PC-9 (cell line): ENCODE measurements at regions not wholly inside any gene's neighbourhood (a gene's known extent, or its start where the extent isn't known, plus 50 kb on each side); places are given as distances from the start of the nearest gene placed in this dataset.

Source experiments
- BruUV-seq: library from RNA; stranded (reverse); fragments of 400-500 nt; replicated peaks from 2 replicates; lab custom pipeline; 2021; lab: Mats Ljungman, UMichigan
- CTCF ChIA-PET: fragments of 300-600 bp; sonication (Branson Sonifier 250); formaldehyde crosslinking; loops from one replicate; lab custom pipeline; 2022; ENCODE audit warnings: antibody characterized with exemption; lab: Charles Lee
- POLR2A ChIA-PET: fragments of 300-600 bp; sonication (Branson Sonifier 250); formaldehyde crosslinking; loops from one replicate; lab custom pipeline; 2022; ENCODE audit warnings: antibody characterized with exemption; ENCODE audit not compliant: unreplicated experiment; lab: Charles Lee
- DNase-seq, 2 experiments: peaks; one replicate each; pipeline versions ENCODE4 v3.0.0 to v3.0.0-alpha.2; 2015 to 2022; ENCODE audit warnings: mixed read lengths in 1 of 2
- H2AFZ ChIP-seq: fragments of 200-600 bp; sonication (generic); 2 replicates; pipeline ENCODE4 v1.8.1; 2017; ENCODE audit warnings: antibody characterized with exemption
- H3F3A ChIP-seq: fragments of 200-600 bp; sonication (generic); 2 replicates; pipeline ENCODE4 v1.8.1; 2017; ENCODE audit warnings: antibody characterized with exemption, mild to moderate bottlenecking, low read depth; ENCODE audit not compliant: insufficient read depth
- H3K27ac ChIP-seq: fragments of 200-600 bp; sonication (generic); 2 replicates; pipeline ENCODE4 v1.6.1; 2016; ENCODE audit warnings: mixed run types
- H3K27me3 ChIP-seq: fragments of 200-600 bp; sonication (generic); 2 replicates; pipeline ENCODE4 v1.6.1; 2016; ENCODE audit warnings: low read depth, mixed run types; ENCODE audit not compliant: insufficient read depth
- H3K36me3 ChIP-seq: fragments of 200-600 bp; sonication (generic); 2 replicates; pipeline ENCODE4 v1.6.1; 2016; ENCODE audit warnings: low read depth, mixed run types
- H3K4me1 ChIP-seq: fragments of 200-600 bp; sonication (generic); replicated peaks from 2 replicates; pipeline ENCODE4 v1.6.1; 2016; ENCODE audit warnings: mixed run types; ENCODE audit not compliant: insufficient read depth
- H3K4me2 ChIP-seq: fragments of 200-600 bp; sonication (generic); 2 replicates; pipeline ENCODE4 v1.6.1; 2017; ENCODE audit warnings: mixed run types
- H3K4me3 ChIP-seq: fragments of 200-600 bp; sonication (generic); 2 replicates; pipeline ENCODE4 v1.6.1; 2016; ENCODE audit warnings: mixed run types
- H3K79me2 ChIP-seq: fragments of 200-600 bp; sonication (generic); 2 replicates; pipeline ENCODE4 v1.6.1; 2017; ENCODE audit warnings: low read depth, mixed run types
- H3K9me2 ChIP-seq: fragments of 200-600 bp; sonication (generic); 2 replicates; pipeline ENCODE4 v1.8.1; 2017; ENCODE audit warnings: mild to moderate bottlenecking; ENCODE audit not compliant: insufficient read depth
- H3K9me3 ChIP-seq: fragments of 200-600 bp; sonication (generic); 2 replicates; pipeline ENCODE4 v1.8.1; 2016; ENCODE audit warnings: low read depth; ENCODE audit not compliant: insufficient read depth
- H4K20me1 ChIP-seq: fragments of 200-600 bp; sonication (generic); 2 replicates; pipeline ENCODE4 v1.8.1; 2017; ENCODE audit not compliant: insufficient read depth
- EZH2 ChIP-seq: fragments of 200-600 bp; sonication (generic); IDR thresholded peaks from 2 replicates; pipeline ENCODE4 v1.8.0; 2017; ENCODE audit warnings: antibody characterized with exemption, low read depth
- intact Hi-C: fragments of 100-400 bp; cut with micrococcal nuclease; formaldehyde crosslinking; loops from one replicate; pipeline ENCODE4 v1.10.0; 2022; ENCODE audit not compliant: unreplicated experiment
- TF ChIP-seq, protein P1 (sequence below): fragments of 200-600 bp; sonication (generic); conservative IDR thresholded peaks from 2 replicates; pipeline ENCODE4 v1.6.1; 2017; ENCODE audit warnings: mixed run types, antibody characterized with exemption, mild to moderate bottlenecking, moderate library complexity

DNA sequence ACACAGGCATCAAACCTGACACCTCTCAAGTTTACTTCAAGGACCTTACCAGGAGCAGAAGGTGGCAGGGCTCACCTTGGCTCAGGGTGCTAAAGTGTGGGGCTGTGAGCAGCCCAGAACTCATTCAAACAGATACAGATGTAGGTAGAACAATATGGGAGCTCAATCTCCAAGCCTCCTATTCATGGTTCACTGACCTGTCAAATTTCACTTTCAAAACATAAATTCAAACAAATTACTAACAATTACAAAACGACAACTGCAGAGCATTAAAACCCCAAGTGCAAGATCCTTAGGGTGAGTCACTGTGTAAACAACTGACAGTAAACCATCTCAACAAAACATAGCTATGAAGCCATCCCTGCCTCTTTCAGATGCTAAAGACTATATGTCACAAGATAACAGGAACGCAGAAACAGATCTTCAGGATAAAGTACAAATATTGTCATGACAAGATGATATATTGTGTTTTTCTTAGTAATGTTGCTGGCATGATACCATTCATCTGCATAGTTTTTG is 303.5 kb upstream of the ANO3 start:
- BruUV-seq = no TSS peak
- Histone ChIP-seq H4K20me1 (no peaks in the 10 kb centered on the region), H3K4me2 (no peak overlapping the region), H3F3A (no peaks in the 10 kb centered on the region), H3K27ac (no peak overlapping the region), H3K4me3 (no peak overlapping the region), H3K36me3 (no peaks in the 10 kb centered on the region), H3K9me3 (no peaks in the 10 kb centered on the region; the same call in 1 of the 2 replicates), H3K9me2 (no peaks in the 10 kb centered on the region), H3K79me2 (no peaks in the 10 kb centered on the region), H2AFZ (no peak overlapping the region), H3K27me3 (no peaks in the 10 kb centered on the region), H3K4me1 (no peaks in the 10 kb centered on the region)
- CTCF ChIA-PET = no interaction called here
- TF ChIP-seq EZH2 = no peak
- TF ChIP-seq, protein P1, sequence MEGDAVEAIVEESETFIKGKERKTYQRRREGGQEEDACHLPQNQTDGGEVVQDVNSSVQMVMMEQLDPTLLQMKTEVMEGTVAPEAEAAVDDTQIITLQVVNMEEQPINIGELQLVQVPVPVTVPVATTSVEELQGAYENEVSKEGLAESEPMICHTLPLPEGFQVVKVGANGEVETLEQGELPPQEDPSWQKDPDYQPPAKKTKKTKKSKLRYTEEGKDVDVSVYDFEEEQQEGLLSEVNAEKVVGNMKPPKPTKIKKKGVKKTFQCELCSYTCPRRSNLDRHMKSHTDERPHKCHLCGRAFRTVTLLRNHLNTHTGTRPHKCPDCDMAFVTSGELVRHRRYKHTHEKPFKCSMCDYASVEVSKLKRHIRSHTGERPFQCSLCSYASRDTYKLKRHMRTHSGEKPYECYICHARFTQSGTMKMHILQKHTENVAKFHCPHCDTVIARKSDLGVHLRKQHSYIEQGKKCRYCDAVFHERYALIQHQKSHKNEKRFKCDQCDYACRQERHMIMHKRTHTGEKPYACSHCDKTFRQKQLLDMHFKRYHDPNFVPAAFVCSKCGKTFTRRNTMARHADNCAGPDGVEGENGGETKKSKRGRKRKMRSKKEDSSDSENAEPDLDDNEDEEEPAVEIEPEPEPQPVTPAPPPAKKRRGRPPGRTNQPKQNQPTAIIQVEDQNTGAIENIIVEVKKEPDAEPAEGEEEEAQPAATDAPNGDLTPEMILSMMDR = no peak
- intact Hi-C loops = no loop called here
- POLR2A ChIA-PET = no interaction called here
- no peak for DNase-seq

DNA sequence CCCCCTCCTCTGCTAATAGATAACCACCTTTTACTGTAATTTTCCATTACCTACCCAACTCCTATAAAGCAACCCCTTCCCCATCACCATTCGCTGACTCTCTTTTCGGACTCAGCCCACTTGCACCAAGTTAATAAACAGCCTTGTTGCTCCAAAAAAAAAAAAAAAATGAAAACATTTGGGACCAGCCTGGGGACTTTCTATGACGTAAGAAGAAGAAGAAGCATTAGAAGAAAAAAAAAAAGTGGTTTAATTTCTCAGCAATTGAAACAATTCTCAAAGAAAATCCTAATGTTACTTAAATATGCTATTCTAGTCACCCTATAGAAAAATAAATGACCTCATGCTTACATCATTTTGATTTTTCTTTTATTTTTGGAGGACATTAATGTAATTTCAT is 301.5 kb upstream of the ANO3 start:
- H3K9me2 ChIP-seq = no peaks in the 10 kb centered on the region
- ChIA-PET POLR2A (no interaction called here), CTCF (no interaction called here)
- H3K27ac ChIP-seq = no peak overlapping the region
- H3K4me2 ChIP-seq = no peak overlapping the region
- H3K4me1 ChIP-seq = no peaks in the 10 kb centered on the region
- H4K20me1 ChIP-seq = no peaks in the 10 kb centered on the region
- H3K79me2 ChIP-seq = no peaks in the 10 kb centered on the region
- H3K36me3 ChIP-seq = no peaks in the 10 kb centered on the region
- no peak overlapping the region for H3K4me3 ChIP-seq
- H3K9me3 ChIP-seq = no peaks in the 10 kb centered on the region; the same call in 1 of the 2 replicates
- intact Hi-C loops = no loop called here
- TF ChIP-seq EZH2 = no peak
- TF ChIP-seq, protein P1 = no peak
- no TSS peak for BruUV-seq
- DNase-seq = no peak
- H3F3A ChIP-seq = no peaks in the 10 kb centered on the region
- no peak overlapping the region for H2AFZ ChIP-seq
- H3K27me3 ChIP-seq = no peaks in the 10 kb centered on the region

DNA sequence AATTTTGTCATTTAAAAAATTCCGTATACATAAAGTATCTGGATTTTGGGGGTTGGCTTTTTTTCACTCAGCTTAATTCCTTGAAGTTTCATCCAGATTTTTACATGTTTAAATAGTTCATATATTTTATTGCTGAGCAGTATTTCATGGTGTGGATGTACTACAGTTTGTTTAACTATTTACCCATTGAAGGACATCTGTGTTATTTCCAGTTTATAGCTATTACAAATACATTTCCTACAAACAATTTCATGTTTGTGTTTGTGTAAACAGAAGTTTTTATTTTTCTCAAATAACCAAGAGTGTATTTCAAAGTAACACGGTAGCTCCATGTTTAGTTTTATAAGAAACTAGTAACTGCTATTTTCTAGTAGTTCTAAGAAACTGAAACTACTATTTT is 299.7 kb upstream of the ANO3 start:
- no TSS peak for BruUV-seq
- no peaks in the 10 kb centered on the region for H3F3A ChIP-seq
- H3K27me3 ChIP-seq = no peaks in the 10 kb centered on the region
- no peak for TF ChIP-seq EZH2
- no peaks in the 10 kb centered on the region for H3K4me1 ChIP-seq
- H3K4me2 ChIP-seq = no peak overlapping the region
- H3K36me3 ChIP-seq = no peaks in the 10 kb centered on the region
- no peaks in the 10 kb centered on the region for H3K9me2 ChIP-seq
- H3K79me2 ChIP-seq = no peaks in the 10 kb centered on the region
- H3K27ac ChIP-seq = no peak overlapping the region
- POLR2A ChIA-PET = no interaction called here
- no peak overlapping the region for H2AFZ ChIP-seq
- intact Hi-C loops = no loop called here
- no peak for DNase-seq
- H4K20me1 ChIP-seq = no peaks in the 10 kb centered on the region
- no peak overlapping the region for H3K4me3 ChIP-seq
- no peaks in the 10 kb centered on the region; the same call in 1 of the 2 replicates for H3K9me3 ChIP-seq
- CTCF ChIA-PET = no interaction called here

DNA sequence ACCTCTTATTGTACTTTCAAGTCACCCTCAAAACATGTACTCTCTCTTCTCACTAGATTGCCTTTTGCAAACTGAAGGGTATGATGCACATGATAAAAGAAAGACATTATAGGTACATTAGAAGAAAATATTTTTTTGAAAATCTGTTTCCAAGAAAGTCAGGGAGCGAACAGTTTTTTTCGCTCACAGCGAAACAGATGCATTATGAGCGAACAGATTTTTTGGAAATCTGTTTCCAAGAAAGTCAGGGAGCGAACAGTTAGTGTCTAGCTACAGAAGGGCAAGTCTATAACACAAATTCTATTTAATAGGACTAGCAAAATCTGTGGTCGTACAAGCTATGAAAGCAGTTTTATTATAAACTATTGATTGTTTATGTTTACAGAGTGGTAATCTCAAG is 296.2 kb upstream of the ANO3 start:
- H3K9me2 ChIP-seq = no peaks in the 10 kb centered on the region
- BruUV-seq = no TSS peak
- ChIA-PET CTCF (no interaction called here), POLR2A (no interaction called here)
- no peaks in the 10 kb centered on the region for H3K27me3 ChIP-seq
- no peaks in the 10 kb centered on the region for H3K4me1 ChIP-seq
- H3K27ac ChIP-seq = no peak overlapping the region
- TF ChIP-seq, protein P1 = no peak
- TF ChIP-seq EZH2 = no peak
- no peak overlapping the region for H2AFZ ChIP-seq
- no peaks in the 10 kb centered on the region for H3K36me3 ChIP-seq
- no peaks in the 10 kb centered on the region for H4K20me1 ChIP-seq
- intact Hi-C loops = no loop called here
- no peak for DNase-seq
- H3K4me2 ChIP-seq = no peak overlapping the region
- no peaks in the 10 kb centered on the region for H3F3A ChIP-seq
- H3K79me2 ChIP-seq = no peaks in the 10 kb centered on the region
- no peak overlapping the region for H3K4me3 ChIP-seq
- no peaks in the 10 kb centered on the region for H3K9me3 ChIP-seq
